ENCODE measurements at regions not wholly inside any gene's neighbourhood (a gene's known extent, or its start where the extent isn't known, plus 50 kb on each side); places are given as distances from the start of the nearest gene placed in this dataset.

GRCh38 chr9:71279151-71279739 is 157.8 kb upstream of the TRPM3 start:
- Mint-ChIP-seq H3K4me3 (no peak overlapping the region), H3K9me3 (no peaks in the 10 kb centered on the region), H3K27ac (no peak overlapping the region), H3K4me1 (no peaks in the 10 kb centered on the region), H3K36me3 (no peaks in the 10 kb centered on the region), H3K27me3 (ENCODE audit: low read depth) (no peaks in the 10 kb centered on the region)
- TF ChIP-seq CTCF (IDR thresholded peaks at IDR 0.05; ENCODE audit: unreplicated experiment) = no peak
- DNase-seq (ENCODE audit: low spot score in 2 of 2, unreplicated experiment in 2 of 2) = no peak

GRCh38 chr9:71273613-71274012 is 152.2 kb upstream of the TRPM3 start:
- Mint-ChIP-seq H3K27ac (no peak overlapping the region), H3K27me3 (ENCODE audit: low read depth) (no peaks in the 10 kb centered on the region), H3K4me3 (no peak overlapping the region)

GRCh38 chr9:71271602-71272001 is 150.2 kb upstream of the TRPM3 start:
- Mint-ChIP-seq H3K36me3 (no peaks in the 10 kb centered on the region), H3K4me1 (no peaks in the 10 kb centered on the region), H3K4me3 (no peak overlapping the region), H3K27ac (no peak overlapping the region), H3K9me3 (no peaks in the 10 kb centered on the region), H3K27me3 (ENCODE audit: low read depth) (peaks cover 5% of the 10 kb centered on the region)
- no peak for DNase-seq (ENCODE audit: low spot score in 2 of 2, unreplicated experiment in 2 of 2)
- no peak for TF ChIP-seq CTCF (IDR thresholded peaks at IDR 0.05; ENCODE audit: unreplicated experiment)

More at GRCh38 chr9:71273613-71274012, 152.2 kb upstream of the TRPM3 start:
- Mint-ChIP-seq H3K36me3 (no peaks in the 10 kb centered on the region), H3K4me1 (no peaks in the 10 kb centered on the region), H3K9me3 (no peaks in the 10 kb centered on the region)
- no peak for DNase-seq (ENCODE audit: low spot score in 2 of 2, unreplicated experiment in 2 of 2)
- TF ChIP-seq CTCF (IDR thresholded peaks at IDR 0.05; ENCODE audit: unreplicated experiment) = no peak

GRCh38 chr9:71270554-71270953 is 149.1 kb upstream of the TRPM3 start:
- H3K4me3 Mint-ChIP-seq = no peak overlapping the region
- peaks cover 14% of the 10 kb centered on the region for H3K27me3 Mint-ChIP-seq (ENCODE audit: low read depth)
- H3K27ac Mint-ChIP-seq = no peak overlapping the region
- no peak for DNase-seq (ENCODE audit: low spot score in 2 of 2, unreplicated experiment in 2 of 2)
- no peaks in the 10 kb centered on the region for H3K36me3 Mint-ChIP-seq
- TF ChIP-seq CTCF (IDR thresholded peaks at IDR 0.05; ENCODE audit: unreplicated experiment) = no peak
- no peaks in the 10 kb centered on the region for H3K4me1 Mint-ChIP-seq
- H3K9me3 Mint-ChIP-seq = no peaks in the 10 kb centered on the region

- Mint-ChIP-seq H3K4me3 (no peak overlapping the region), H3K27ac (no peak overlapping the region), H3K36me3 (no peaks in the 10 kb centered on the region), H3K9me3 (no peaks in the 10 kb centered on the region), H3K27me3 (ENCODE audit: low read depth) (peaks cover 17% of the 10 kb centered on the region), H3K4me1 (no peaks in the 10 kb centered on the region)
- no peak for DNase-seq (ENCODE audit: low spot score in 2 of 2, unreplicated experiment in 2 of 2)
- TF ChIP-seq CTCF (IDR thresholded peaks at IDR 0.05; ENCODE audit: unreplicated experiment) = no peak
These were observed 148.4 kb upstream of the TRPM3 start for GRCh38 chr9:71269859-71270258.

Data from mesothelial cell of epicardium (in vitro differentiated cells).